ENCODE measurements at regions not wholly inside any gene's neighbourhood (a gene's known extent, or its start where the extent isn't known, plus 50 kb on each side); places are given as distances from the start of the nearest gene placed in this dataset.

- no peaks in the 10 kb centered on the region for H3K27me3 ChIP-seq (ENCODE audit: control insufficient read depth, insufficient read depth, low read length)
- H3K9me3 ChIP-seq (replicated peaks; ENCODE audit: control insufficient read depth, low read depth, low read length) = no peaks in the 10 kb centered on the region
- peak; percentile 96 for DNase-seq
- H3K4me1 ChIP-seq (ENCODE audit: control insufficient read depth, insufficient read depth, low read length) = peaks cover 8% of the 10 kb centered on the region
- H3K27ac ChIP-seq (ENCODE audit: low read length) = peak overlapping the region; percentile 93
- no peaks in the 10 kb centered on the region for H3K36me3 ChIP-seq (ENCODE audit: control insufficient read depth, insufficient read depth, low read length)
- WGBS (ENCODE audit: insufficient coverage) = 20% methylated on average over 1 of the region's 5 CpGs
- H3K4me3 ChIP-seq (ENCODE audit: low read length) = no peak overlapping the region
Measured at GRCh38 chr2:63789338-63790020, 52.2 kb upstream of the UGP2 start.

GRCh38 chr2:63790491-63790890 lies 51.2 kb upstream of the UGP2 start:
- peaks cover 8% of the 10 kb centered on the region for H3K4me1 ChIP-seq (ENCODE audit: control insufficient read depth, insufficient read depth, low read length)
- H3K27me3 ChIP-seq (ENCODE audit: control insufficient read depth, insufficient read depth, low read length) = no peaks in the 10 kb centered on the region
- H3K27ac ChIP-seq (ENCODE audit: low read length) = peak overlapping the region; percentile 80
- H3K9me3 ChIP-seq (replicated peaks; ENCODE audit: control insufficient read depth, low read depth, low read length) = no peaks in the 10 kb centered on the region
- no peaks in the 10 kb centered on the region for H3K36me3 ChIP-seq (ENCODE audit: control insufficient read depth, insufficient read depth, low read length)
- DNase-seq = no peak
- no CpG with 5 or more reads among the region's 2 CpGs for WGBS (ENCODE audit: insufficient coverage)
- no peak overlapping the region for H3K4me3 ChIP-seq (ENCODE audit: low read length)

- Histone ChIP-seq H3K4me1 (ENCODE audit: control insufficient read depth, insufficient read depth, low read length) (peaks cover 8% of the 10 kb centered on the region), H3K27ac (ENCODE audit: low read length) (peak overlapping the region; percentile 80), H3K9me3 (replicated peaks; ENCODE audit: control insufficient read depth, low read depth, low read length) (no peaks in the 10 kb centered on the region), H3K36me3 (ENCODE audit: control insufficient read depth, insufficient read depth, low read length) (no peaks in the 10 kb centered on the region), H3K4me3 (ENCODE audit: low read length) (no peak overlapping the region), H3K27me3 (ENCODE audit: control insufficient read depth, insufficient read depth, low read length) (no peaks in the 10 kb centered on the region)
- no CpG with 5 or more reads among the region's 1 CpG for WGBS (ENCODE audit: insufficient coverage)
- DNase-seq = peak; percentile 74
Measured at GRCh38 chr2:63790906-63791305, 50.8 kb upstream of the UGP2 start.

- H3K27me3 ChIP-seq (ENCODE audit: control insufficient read depth, insufficient read depth, low read length) = no peaks in the 10 kb centered on the region
- no peaks in the 10 kb centered on the region for H3K36me3 ChIP-seq (ENCODE audit: control insufficient read depth, insufficient read depth, low read length)
- H3K4me3 ChIP-seq (ENCODE audit: low read length) = no peak overlapping the region
- peak overlapping the region; percentile 39 for H3K27ac ChIP-seq (ENCODE audit: low read length)
- no CpG with 5 or more reads among the region's 1 CpG for WGBS (ENCODE audit: insufficient coverage)
- H3K9me3 ChIP-seq (replicated peaks; ENCODE audit: control insufficient read depth, low read depth, low read length) = no peaks in the 10 kb centered on the region
- DNase-seq = no peak
- H3K4me1 ChIP-seq (ENCODE audit: control insufficient read depth, insufficient read depth, low read length) = peaks cover 8% of the 10 kb centered on the region
Measured at GRCh38 chr2:63791387-63791786, 50.3 kb upstream of the UGP2 start.

Measured in muscle of leg (tissue), 3 donors.